T follicular helper cell (primary cell): ENCODE measurements at regions not wholly inside any gene's neighbourhood (a gene's known extent, or its start where the extent isn't known, plus 50 kb on each side); places are given as distances from the start of the nearest gene placed in this dataset.
"Not testable (repeated sequence)": the region's sequence is repeated elsewhere in the genome, so short reads cannot be mapped to it uniquely, and the experiment has no call there.

ENCODE experiments used
- DNase-seq: peaks from one replicate; pipeline ENCODE4 v3.0.0-alpha.2; 2020; ENCODE audit warnings: low read depth

GRCh38 chr10:123221418-123221817 is 67.2 kb downstream of the BUB3 start:
- no peak for DNase-seq

- DNase-seq: no peak
These were observed 68.6 kb downstream of the BUB3 start for GRCh38 chr10:123222832-123223231.

- no peak for DNase-seq
These were observed 73.5 kb downstream of the BUB3 start for GRCh38 chr10:123227706-123228105.

- DNase-seq: no peak
These were observed 75.9 kb downstream of the BUB3 start for GRCh38 chr10:123229927-123230630.

- not testable (repeated sequence) for DNase-seq
These were observed 78.7 kb downstream of the BUB3 start for GRCh38 chr10:123232879-123233278.

- DNase-seq: not testable (repeated sequence)
These were observed 80.8 kb downstream of the BUB3 start for GRCh38 chr10:123235014-123235413.

- DNase-seq: no peak
These were observed 81.9 kb downstream of the BUB3 start for GRCh38 chr10:123236126-123236525.

- no peak for DNase-seq
These were observed 86.0 kb downstream of the BUB3 start for GRCh38 chr10:123240250-123240649.

GRCh38 chr10:123240776-123241175 is 86.6 kb downstream of the BUB3 start:
- no peak for DNase-seq

GRCh38 chr10:123241391-123242141 is 87.4 kb downstream of the BUB3 start:
- DNase-seq: peak; percentile 64

GRCh38 chr10:123244747-123245146 is 90.5 kb downstream of the BUB3 start:
- DNase-seq: no peak

GRCh38 chr10:123245264-123245663 is 91.1 kb downstream of the BUB3 start:
- no peak for DNase-seq

- no peak for DNase-seq
These were observed 95.7 kb downstream of the BUB3 start for GRCh38 chr10:123249894-123250293.

GRCh38 chr10:123250640-123251039 is 96.4 kb downstream of the BUB3 start:
- DNase-seq: no peak

GRCh38 chr10:123252779-123253178 is 98.6 kb downstream of the BUB3 start:
- no peak for DNase-seq

- DNase-seq: not testable (repeated sequence)
These were observed 100.1 kb downstream of the BUB3 start for GRCh38 chr10:123254343-123254742.

GRCh38 chr10:123257904-123258456 is 103.8 kb downstream of the BUB3 start:
- DNase-seq: no peak

- no peak for DNase-seq
These were observed 104.9 kb downstream of the BUB3 start for GRCh38 chr10:123259081-123259480.

GRCh38 chr10:123259791-123260190 is 105.6 kb downstream of the BUB3 start:
- no peak for DNase-seq

- DNase-seq: no peak
These were observed 108.3 kb downstream of the BUB3 start for GRCh38 chr10:123262456-123262855.

GRCh38 chr10:123266971-123267370 is 112.8 kb downstream of the BUB3 start:
- no peak for DNase-seq

GRCh38 chr10:123269017-123269552 is 114.9 kb downstream of the BUB3 start:
- DNase-seq: no peak

GRCh38 chr10:123269675-123270074 is 115.5 kb downstream of the BUB3 start:
- DNase-seq: no peak
